PC-9 (cell line): ENCODE measurements at regions not wholly inside any gene's neighbourhood (a gene's known extent, or its start where the extent isn't known, plus 50 kb on each side); places are given as distances from the start of the nearest gene placed in this dataset.

Experiments used
- BruUV-seq: library from RNA; stranded (reverse); fragments of 400-500 nt; replicated peaks from 2 replicates; lab custom pipeline; 2021; lab: Mats Ljungman, UMichigan
- CTCF ChIA-PET: fragments of 300-600 bp; sonication (Branson Sonifier 250); formaldehyde crosslinking; loops from one replicate; lab custom pipeline; 2022; ENCODE audit warnings: antibody characterized with exemption; lab: Charles Lee
- POLR2A ChIA-PET: fragments of 300-600 bp; sonication (Branson Sonifier 250); formaldehyde crosslinking; loops from one replicate; lab custom pipeline; 2022; ENCODE audit warnings: antibody characterized with exemption; ENCODE audit not compliant: unreplicated experiment; lab: Charles Lee
- DNase-seq, 2 experiments: peaks; one replicate each; pipeline versions ENCODE4 v3.0.0 to v3.0.0-alpha.2; 2015 to 2022; ENCODE audit warnings: mixed read lengths in 1 of 2
- H2AFZ ChIP-seq: fragments of 200-600 bp; sonication (generic); 2 replicates; pipeline ENCODE4 v1.8.1; 2017; ENCODE audit warnings: antibody characterized with exemption
- H3F3A ChIP-seq: fragments of 200-600 bp; sonication (generic); 2 replicates; pipeline ENCODE4 v1.8.1; 2017; ENCODE audit warnings: antibody characterized with exemption, mild to moderate bottlenecking, low read depth; ENCODE audit not compliant: insufficient read depth
- H3K27ac ChIP-seq: fragments of 200-600 bp; sonication (generic); 2 replicates; pipeline ENCODE4 v1.6.1; 2016; ENCODE audit warnings: mixed run types
- H3K27me3 ChIP-seq: fragments of 200-600 bp; sonication (generic); 2 replicates; pipeline ENCODE4 v1.6.1; 2016; ENCODE audit warnings: low read depth, mixed run types; ENCODE audit not compliant: insufficient read depth
- H3K36me3 ChIP-seq: fragments of 200-600 bp; sonication (generic); 2 replicates; pipeline ENCODE4 v1.6.1; 2016; ENCODE audit warnings: low read depth, mixed run types
- H3K4me1 ChIP-seq: fragments of 200-600 bp; sonication (generic); replicated peaks from 2 replicates; pipeline ENCODE4 v1.6.1; 2016; ENCODE audit warnings: mixed run types; ENCODE audit not compliant: insufficient read depth
- H3K4me2 ChIP-seq: fragments of 200-600 bp; sonication (generic); 2 replicates; pipeline ENCODE4 v1.6.1; 2017; ENCODE audit warnings: mixed run types
- H3K4me3 ChIP-seq: fragments of 200-600 bp; sonication (generic); 2 replicates; pipeline ENCODE4 v1.6.1; 2016; ENCODE audit warnings: mixed run types
- H3K79me2 ChIP-seq: fragments of 200-600 bp; sonication (generic); 2 replicates; pipeline ENCODE4 v1.6.1; 2017; ENCODE audit warnings: low read depth, mixed run types
- H3K9me2 ChIP-seq: fragments of 200-600 bp; sonication (generic); 2 replicates; pipeline ENCODE4 v1.8.1; 2017; ENCODE audit warnings: mild to moderate bottlenecking; ENCODE audit not compliant: insufficient read depth
- H3K9me3 ChIP-seq: fragments of 200-600 bp; sonication (generic); 2 replicates; pipeline ENCODE4 v1.8.1; 2016; ENCODE audit warnings: low read depth; ENCODE audit not compliant: insufficient read depth
- H4K20me1 ChIP-seq: fragments of 200-600 bp; sonication (generic); 2 replicates; pipeline ENCODE4 v1.8.1; 2017; ENCODE audit not compliant: insufficient read depth
- EZH2 ChIP-seq: fragments of 200-600 bp; sonication (generic); IDR thresholded peaks from 2 replicates; pipeline ENCODE4 v1.8.0; 2017; ENCODE audit warnings: antibody characterized with exemption, low read depth
- intact Hi-C: fragments of 100-400 bp; cut with micrococcal nuclease; formaldehyde crosslinking; loops from one replicate; pipeline ENCODE4 v1.10.0; 2022; ENCODE audit not compliant: unreplicated experiment
- TF ChIP-seq, protein P1 (sequence below): fragments of 200-600 bp; sonication (generic); conservative IDR thresholded peaks from 2 replicates; pipeline ENCODE4 v1.6.1; 2017; ENCODE audit warnings: mixed run types, antibody characterized with exemption, mild to moderate bottlenecking, moderate library complexity

DNA sequence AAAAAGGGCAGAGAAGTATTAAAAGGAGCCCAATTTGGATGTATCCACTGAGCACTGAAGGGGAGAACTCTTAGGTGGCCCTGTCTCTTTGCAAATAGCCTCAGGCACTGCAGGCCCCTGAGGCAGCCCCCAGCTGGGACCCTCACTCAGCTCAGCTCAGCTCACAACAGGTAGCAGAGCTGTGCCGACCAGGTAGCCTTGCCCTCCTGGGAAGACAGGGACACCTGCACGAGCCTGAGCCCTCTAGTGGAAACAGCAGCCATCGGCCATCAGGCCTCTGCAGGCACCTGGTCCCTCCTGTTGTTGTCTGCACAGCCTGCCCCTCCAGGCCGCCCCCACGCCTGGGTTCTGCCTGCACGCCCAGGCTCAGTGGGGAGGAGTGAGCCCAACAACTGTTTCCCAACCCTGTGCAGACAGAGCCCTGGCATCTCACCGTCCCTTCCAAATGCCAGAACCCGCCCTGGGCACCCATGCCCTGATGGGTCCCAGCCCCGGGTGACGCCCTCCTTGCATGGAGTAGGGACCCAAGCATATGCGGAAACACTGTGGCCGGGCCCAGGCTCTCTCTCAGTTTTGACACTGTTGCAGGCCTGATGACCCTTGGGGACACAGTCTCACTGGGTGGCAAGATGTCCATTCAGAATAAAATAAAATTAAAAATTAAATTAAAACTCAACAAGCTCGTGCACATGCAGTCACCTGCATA, 60.0 kb upstream of the AJAP1 start:
- Histone ChIP-seq H3K36me3 (no peaks in the 10 kb centered on the region), H3K4me1 (no peaks in the 10 kb centered on the region), H3K9me3 (no peaks in the 10 kb centered on the region), H3K27me3 (peaks cover 38% of the 10 kb centered on the region; the same call in 1 of the 2 replicates), H2AFZ (no peak overlapping the region), H4K20me1 (no peaks in the 10 kb centered on the region), H3K27ac (no peak overlapping the region), H3K4me3 (no peak overlapping the region), H3K4me2 (no peak overlapping the region), H3K79me2 (no peaks in the 10 kb centered on the region), H3F3A (no peaks in the 10 kb centered on the region), H3K9me2 (no peaks in the 10 kb centered on the region)
- ChIA-PET POLR2A (no interaction called here), CTCF (no interaction called here)
- BruUV-seq = no TSS peak
- DNase-seq = no peak
- intact Hi-C loops = no loop called here
- no peak for TF ChIP-seq EZH2
- TF ChIP-seq, protein P1, sequence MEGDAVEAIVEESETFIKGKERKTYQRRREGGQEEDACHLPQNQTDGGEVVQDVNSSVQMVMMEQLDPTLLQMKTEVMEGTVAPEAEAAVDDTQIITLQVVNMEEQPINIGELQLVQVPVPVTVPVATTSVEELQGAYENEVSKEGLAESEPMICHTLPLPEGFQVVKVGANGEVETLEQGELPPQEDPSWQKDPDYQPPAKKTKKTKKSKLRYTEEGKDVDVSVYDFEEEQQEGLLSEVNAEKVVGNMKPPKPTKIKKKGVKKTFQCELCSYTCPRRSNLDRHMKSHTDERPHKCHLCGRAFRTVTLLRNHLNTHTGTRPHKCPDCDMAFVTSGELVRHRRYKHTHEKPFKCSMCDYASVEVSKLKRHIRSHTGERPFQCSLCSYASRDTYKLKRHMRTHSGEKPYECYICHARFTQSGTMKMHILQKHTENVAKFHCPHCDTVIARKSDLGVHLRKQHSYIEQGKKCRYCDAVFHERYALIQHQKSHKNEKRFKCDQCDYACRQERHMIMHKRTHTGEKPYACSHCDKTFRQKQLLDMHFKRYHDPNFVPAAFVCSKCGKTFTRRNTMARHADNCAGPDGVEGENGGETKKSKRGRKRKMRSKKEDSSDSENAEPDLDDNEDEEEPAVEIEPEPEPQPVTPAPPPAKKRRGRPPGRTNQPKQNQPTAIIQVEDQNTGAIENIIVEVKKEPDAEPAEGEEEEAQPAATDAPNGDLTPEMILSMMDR = no peak

DNA sequence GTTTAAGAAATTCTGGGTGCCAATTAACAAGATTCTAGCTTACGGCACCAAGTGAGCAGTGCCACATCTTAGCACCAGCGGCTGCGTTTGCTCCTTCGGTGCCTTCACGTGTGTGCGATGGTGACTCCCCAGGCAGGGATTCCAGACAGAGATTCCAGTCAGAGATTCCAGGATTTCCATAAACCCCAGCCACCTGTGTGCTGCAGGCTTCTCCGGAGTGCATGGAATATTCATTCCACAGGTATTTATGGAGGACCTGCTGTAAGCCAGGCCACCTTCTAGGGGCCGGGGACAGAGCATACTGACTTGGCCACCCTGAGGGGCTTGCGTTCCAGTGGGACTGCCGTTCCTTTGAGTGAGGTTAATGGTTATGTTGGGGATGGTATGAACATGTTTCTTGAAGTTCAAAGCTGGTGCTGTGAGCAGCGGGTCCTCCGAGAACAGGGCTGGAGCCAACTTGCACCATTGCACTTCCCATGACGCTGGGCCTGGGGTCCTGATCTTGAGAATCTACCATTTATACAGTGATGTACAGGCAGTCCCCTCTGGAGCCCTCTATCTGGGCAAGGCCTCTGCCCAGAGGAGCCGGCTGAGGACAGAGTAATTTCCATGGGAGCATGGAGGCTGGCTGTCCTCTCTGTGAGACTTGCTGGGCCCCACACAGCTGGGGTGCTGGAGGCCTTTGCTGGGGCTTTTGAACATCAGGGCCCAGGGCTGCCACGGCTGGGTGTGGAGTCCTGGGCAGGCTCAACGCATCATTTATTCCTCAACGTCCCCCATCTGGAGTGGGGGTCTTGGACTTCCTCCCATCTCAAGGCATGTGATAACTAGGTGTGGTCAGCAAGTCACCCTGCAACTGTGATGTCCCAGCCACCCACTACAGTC, 58.8 kb upstream of the AJAP1 start:
- intact Hi-C loops = no loop called here
- TF ChIP-seq EZH2 = no peak
- TF ChIP-seq, protein P1 = no peak
- H3F3A ChIP-seq = no peaks in the 10 kb centered on the region
- ChIA-PET CTCF (no interaction called here), POLR2A (no interaction called here)
- H3K4me1 ChIP-seq = no peaks in the 10 kb centered on the region
- H3K9me3 ChIP-seq = no peaks in the 10 kb centered on the region
- peaks cover 35% of the 10 kb centered on the region; the same call in 1 of the 2 replicates for H3K27me3 ChIP-seq
- no peak overlapping the region for H2AFZ ChIP-seq
- H3K36me3 ChIP-seq = no peaks in the 10 kb centered on the region
- H3K9me2 ChIP-seq = no peaks in the 10 kb centered on the region
- no peak overlapping the region for H3K27ac ChIP-seq
- H3K79me2 ChIP-seq = no peaks in the 10 kb centered on the region
- no peaks in the 10 kb centered on the region for H4K20me1 ChIP-seq
- no TSS peak for BruUV-seq
- no peak overlapping the region for H3K4me3 ChIP-seq
- no peak for DNase-seq
- no peak overlapping the region for H3K4me2 ChIP-seq

DNA sequence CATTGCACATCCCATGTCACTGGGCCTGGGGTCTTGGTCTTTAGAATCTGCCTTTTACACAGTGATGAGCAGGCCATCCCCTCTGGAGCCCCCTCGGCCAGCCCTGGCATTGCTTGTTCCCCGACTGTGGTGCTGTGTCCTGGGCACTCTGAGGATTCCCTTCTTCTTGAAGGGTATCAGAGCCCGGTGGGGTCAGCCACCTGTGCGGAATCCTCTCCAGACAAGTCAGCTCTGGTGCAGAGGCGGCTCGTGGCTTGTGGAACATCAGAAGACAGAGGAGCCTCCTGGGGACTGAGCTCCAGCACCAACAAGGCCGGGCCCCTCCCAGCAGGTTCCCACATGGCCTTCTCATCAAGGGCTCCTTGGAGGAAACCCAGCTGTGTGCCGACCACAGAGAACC, 57.9 kb upstream of the AJAP1 start:
- no peak for DNase-seq
- BruUV-seq = no TSS peak
- peaks cover 38% of the 10 kb centered on the region; the same call in 1 of the 2 replicates for H3K27me3 ChIP-seq
- H3K27ac ChIP-seq = no peak overlapping the region
- no peaks in the 10 kb centered on the region for H3K9me3 ChIP-seq
- no peaks in the 10 kb centered on the region for H4K20me1 ChIP-seq
- intact Hi-C loops = no loop called here
- H3K4me3 ChIP-seq = no peak overlapping the region
- no peaks in the 10 kb centered on the region for H3K79me2 ChIP-seq
- no peak overlapping the region for H3K4me2 ChIP-seq
- H3K4me1 ChIP-seq = no peaks in the 10 kb centered on the region
- H2AFZ ChIP-seq = no peak overlapping the region
- POLR2A ChIA-PET = no interaction called here
- CTCF ChIA-PET = no interaction called here
- H3K36me3 ChIP-seq = no peaks in the 10 kb centered on the region
- H3K9me2 ChIP-seq = no peaks in the 10 kb centered on the region
- TF ChIP-seq EZH2 = no peak
- TF ChIP-seq, protein P1 = no peak
- H3F3A ChIP-seq = no peaks in the 10 kb centered on the region
